NB4 (cell line): ENCODE measurements at regions not wholly inside any gene's neighbourhood (a gene's known extent, or its start where the extent isn't known, plus 50 kb on each side); places are given as distances from the start of the nearest gene placed in this dataset.

ENCODE experiments used
- DNase-seq: peaks from one replicate; pipeline ENCODE4 v3.0.0; 2010; ENCODE audit warnings: low read depth
- H3K4me3 ChIP-seq: one replicate; pipeline ENCODE4 v1.5.1; 2011; ENCODE audit warnings: mild to moderate bottlenecking, low read depth, low read length, moderate library complexity
- MYC ChIP-seq: IDR thresholded peaks from 2 replicates; pipeline ENCODE4 v1.6.1; 2011; ENCODE audit warnings: low read depth, low read length
- POLR2A ChIP-seq: IDR thresholded peaks from 2 replicates; pipeline ENCODE4 v1.6.1; 2011; ENCODE audit warnings: mild to moderate bottlenecking; ENCODE audit not compliant: insufficient read length; ENCODE audit errors: extremely low read depth
- TF ChIP-seq, protein P1 (sequence below): IDR thresholded peaks from one replicate; pipeline ENCODE4 v1.5.1; 2012; ENCODE audit warnings: low read depth, low read length
- TF ChIP-seq, protein P2 (sequence below): IDR thresholded peaks from 2 replicates; pipeline ENCODE4 v1.6.1; 2011; ENCODE audit warnings: low read depth, low read length

DNA sequence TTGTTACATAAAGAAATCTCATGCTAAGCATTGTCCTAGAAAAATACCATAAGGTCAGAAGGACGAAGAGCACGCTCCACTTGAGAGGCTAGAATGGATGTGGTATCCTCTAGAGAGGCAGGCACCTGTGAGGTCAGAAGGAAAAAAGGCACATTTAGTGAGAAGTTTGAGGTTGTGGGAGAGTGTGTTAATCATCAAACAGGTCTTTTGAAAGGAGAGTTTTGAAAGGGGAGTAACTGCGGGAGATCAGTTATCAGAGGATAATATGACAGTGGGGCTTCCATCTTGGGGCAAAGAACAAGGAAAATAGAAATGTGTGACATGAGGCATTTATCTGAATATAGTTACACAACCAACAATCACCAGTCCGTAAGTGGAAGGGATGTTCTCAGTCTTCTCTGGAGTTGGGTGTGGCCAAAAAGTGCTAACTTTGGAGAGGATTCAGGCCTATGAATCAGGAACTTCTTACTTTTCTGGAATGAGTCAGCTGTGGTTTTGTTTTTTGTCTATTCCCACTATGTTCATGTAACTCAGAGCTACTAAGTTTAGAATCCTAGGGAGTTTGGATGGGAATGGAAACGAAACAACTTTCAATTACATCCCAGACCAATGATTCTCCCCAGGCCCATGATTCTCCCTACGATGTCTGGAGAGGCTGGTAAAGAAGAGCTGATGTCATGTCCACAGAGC is 451.4 kb upstream of the ST6GAL2 start:
- TF ChIP-seq, protein P1, sequence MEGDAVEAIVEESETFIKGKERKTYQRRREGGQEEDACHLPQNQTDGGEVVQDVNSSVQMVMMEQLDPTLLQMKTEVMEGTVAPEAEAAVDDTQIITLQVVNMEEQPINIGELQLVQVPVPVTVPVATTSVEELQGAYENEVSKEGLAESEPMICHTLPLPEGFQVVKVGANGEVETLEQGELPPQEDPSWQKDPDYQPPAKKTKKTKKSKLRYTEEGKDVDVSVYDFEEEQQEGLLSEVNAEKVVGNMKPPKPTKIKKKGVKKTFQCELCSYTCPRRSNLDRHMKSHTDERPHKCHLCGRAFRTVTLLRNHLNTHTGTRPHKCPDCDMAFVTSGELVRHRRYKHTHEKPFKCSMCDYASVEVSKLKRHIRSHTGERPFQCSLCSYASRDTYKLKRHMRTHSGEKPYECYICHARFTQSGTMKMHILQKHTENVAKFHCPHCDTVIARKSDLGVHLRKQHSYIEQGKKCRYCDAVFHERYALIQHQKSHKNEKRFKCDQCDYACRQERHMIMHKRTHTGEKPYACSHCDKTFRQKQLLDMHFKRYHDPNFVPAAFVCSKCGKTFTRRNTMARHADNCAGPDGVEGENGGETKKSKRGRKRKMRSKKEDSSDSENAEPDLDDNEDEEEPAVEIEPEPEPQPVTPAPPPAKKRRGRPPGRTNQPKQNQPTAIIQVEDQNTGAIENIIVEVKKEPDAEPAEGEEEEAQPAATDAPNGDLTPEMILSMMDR: no peak
- TF ChIP-seq MYC: no peak
- TF ChIP-seq, protein P2, sequence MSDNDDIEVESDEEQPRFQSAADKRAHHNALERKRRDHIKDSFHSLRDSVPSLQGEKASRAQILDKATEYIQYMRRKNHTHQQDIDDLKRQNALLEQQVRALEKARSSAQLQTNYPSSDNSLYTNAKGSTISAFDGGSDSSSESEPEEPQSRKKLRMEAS: no peak
- TF ChIP-seq POLR2A: no peak
- no peak for DNase-seq
- H3K4me3 ChIP-seq: no peak overlapping the region

DNA sequence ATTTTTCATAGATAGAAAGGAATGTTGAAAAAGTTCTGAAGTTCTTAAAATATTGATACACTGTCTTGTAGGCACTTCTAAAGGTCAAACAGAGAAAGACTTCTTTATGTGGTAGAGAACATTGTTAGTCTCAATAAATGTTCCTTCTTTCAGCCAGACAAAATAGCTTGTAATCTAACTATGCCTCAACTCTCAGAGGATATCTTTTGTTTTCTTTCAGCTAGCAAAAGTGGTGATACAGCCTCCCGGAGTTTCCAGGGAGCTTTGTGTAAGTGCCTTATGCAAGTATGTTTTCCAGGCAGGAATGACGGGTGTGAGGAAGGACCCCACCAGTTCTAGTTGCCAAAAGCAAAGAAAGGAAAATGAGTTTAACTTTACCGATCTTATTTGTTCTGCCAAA is 452.1 kb upstream of the ST6GAL2 start:
- DNase-seq: no peak
- TF ChIP-seq MYC (no peak), POLR2A (no peak)
- TF ChIP-seq, protein P1: no peak
- TF ChIP-seq, protein P2: no peak
- H3K4me3 ChIP-seq: no peak overlapping the region

DNA sequence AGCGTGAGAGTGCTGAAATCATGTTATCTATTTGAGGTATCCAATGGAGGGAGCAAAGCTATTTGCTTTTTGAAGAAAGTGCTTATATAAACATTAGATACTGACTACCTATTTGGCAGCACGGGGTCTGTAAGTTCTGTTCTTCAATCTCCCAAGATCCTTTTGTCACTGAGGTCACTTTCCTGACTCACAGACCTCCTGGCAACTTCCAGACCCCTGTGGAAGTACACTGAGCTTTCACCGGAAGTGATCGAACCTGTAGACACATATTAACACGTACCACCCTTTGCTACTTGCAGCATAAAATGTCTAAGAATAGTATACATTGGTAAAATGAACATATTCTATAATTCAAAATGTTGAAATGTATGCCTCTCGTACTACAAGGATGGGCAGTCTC is 452.6 kb upstream of the ST6GAL2 start:
- no peak for DNase-seq
- TF ChIP-seq, protein P1: no peak
- H3K4me3 ChIP-seq: no peak overlapping the region

DNA sequence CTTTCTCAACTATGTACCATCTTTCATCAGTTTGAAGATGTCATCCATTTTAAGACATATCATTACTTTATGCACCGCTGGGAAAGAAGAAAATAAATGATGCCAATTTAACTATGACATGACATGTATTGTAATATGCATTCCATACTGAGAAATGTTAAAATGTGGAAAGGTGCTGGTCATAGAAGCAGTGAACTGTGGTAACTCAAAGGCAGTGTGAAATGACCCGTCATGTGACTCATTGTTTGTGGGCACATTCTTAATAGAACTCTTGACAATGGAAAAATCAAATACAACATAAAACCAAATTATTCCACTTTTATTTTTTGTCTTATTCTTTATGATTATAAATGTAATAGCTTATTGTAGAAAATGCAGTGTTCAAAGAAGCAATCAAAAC is 455.0 kb upstream of the ST6GAL2 start:
- H3K4me3 ChIP-seq: no peak overlapping the region
- TF ChIP-seq, protein P2: no peak
- TF ChIP-seq MYC (no peak), POLR2A (no peak)
- TF ChIP-seq, protein P1: no peak
- no peak for DNase-seq

DNA sequence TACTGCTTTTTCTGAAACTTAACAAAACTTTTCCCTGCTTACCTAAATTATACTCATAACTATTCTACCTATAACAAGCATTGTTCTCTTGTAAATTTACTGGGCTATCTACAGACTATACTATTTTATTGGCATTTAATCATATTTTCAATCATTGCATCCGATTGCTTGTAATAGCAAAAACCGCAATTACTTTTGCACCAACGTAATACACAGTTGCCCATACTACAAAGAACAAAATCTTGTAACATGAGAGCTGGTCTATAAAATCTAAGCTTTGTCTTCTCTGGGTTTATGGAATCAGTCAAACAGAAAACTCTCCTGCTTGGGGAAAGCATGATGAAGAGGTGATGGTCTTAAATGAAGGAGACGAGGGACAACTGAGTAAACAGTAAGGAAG is 463.4 kb upstream of the ST6GAL2 start:
- no peak for TF ChIP-seq MYC
- TF ChIP-seq, protein P2: no peak
- H3K4me3 ChIP-seq: no peak overlapping the region

DNA sequence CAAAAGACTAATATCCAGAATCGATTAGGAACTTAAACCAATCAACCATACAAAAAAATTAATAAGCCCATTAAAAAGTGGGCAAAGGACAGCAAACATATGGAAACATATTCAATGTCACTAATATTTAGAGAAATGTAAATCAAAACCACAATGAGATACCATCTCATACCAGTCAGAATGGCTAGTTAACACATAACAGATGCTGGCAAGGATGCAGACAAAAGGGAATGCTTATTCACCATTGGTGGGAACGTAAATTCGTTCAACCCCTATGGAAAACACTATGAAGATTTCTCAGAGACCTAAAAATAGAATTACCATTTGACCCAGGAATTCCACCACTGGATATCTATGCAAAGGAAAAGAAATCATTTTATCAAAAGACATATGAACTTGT is 468.2 kb upstream of the ST6GAL2 start:
- no peak for TF ChIP-seq MYC
- TF ChIP-seq, protein P2: no peak
- TF ChIP-seq, protein P1: no peak
- H3K4me3 ChIP-seq: no peak overlapping the region
- no peak for DNase-seq

More for the DNA sequence above, 463.4 kb upstream of the ST6GAL2 start:
- DNase-seq: no peak
